GM19395 (cell line): ENCODE measurements at regions not wholly inside any gene's neighbourhood (a gene's known extent, or its start where the extent isn't known, plus 50 kb on each side); places are given as distances from the start of the nearest gene placed in this dataset.

Experiments
- ATAC-seq: cut with Tn5 transposase; IDR thresholded peaks from one replicate; pipeline ENCODE4 v1.9.1; 2021; ENCODE audit warnings: mild to moderate bottlenecking, moderate library complexity; ENCODE audit not compliant: unreplicated experiment

DNA sequence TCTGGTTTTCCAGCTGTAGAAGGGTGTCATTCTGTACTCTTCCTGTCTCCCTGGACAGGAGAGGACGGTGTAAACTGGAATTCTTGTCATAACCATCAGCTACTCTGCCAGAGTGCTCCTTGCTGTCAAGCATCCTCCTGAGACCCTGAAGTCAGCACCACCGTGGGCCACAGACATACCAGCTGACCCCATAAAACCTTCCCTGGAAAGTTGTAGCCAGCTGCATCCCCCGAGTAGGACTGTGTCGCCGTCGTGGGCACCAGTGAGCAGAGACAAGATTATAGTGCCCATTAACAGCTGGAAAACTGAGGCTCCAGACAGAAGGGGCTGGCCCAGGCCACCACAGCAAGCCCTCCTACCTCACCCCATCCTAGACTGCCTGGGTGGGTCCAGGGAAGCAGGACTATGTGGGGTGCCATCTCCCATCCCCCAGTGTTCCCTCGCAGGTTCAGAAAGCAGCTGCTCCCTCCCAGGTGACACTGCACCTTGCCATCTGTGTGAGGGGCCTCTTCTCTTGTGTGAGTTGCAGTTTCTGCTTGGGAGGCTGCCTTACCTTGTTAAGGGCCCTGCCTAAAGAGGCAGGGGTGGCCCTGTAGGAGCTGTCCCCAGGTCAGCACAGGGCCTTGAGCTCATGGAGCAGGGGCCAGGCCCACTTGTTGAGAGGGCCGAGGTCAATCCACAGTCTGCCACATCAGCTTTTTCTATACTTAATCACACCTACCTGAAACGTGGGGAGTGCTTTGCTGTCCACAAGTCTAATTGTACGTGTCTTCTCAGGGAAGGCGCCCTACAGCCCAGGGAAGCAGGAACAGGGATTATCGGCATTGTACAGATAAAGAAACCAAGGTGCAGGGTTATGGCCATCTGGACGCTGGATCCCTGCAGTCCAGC is 191.9 kb upstream of the LINGO1 start:
- no peak for ATAC-seq

- ATAC-seq = no peak
Observed at GRCh38 chr15:77823736-77824135, 191.0 kb upstream of the LINGO1 start.

DNA sequence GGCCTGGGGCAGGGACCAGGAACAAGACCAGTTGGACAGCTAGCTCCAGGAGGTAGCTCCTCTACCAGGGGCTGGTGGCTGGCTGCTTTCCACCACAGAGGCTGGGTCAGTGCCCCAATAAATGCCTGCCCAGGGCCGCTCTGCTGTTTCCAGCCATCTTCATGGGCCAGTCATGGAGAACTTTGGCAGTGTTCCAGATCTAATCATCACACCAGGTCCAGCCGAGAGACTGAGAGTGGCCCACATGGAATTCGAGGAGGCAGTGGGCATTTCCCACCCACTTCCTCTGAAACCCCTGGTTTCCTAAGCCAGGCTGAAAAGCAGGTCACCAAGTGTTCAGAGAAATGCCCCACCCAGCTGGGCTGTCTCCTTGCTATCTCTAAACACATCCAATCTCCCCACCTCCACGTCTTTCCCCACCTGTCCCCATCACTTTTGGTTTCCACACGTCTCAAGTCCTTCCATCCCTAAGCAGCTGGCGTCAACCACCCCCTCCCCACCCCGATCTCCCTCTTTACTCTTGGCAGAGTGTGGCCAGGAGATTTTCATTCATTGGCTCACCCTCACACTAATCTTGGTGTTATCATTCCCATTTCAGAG is 190.0 kb upstream of the LINGO1 start:
- no peak for ATAC-seq

DNA sequence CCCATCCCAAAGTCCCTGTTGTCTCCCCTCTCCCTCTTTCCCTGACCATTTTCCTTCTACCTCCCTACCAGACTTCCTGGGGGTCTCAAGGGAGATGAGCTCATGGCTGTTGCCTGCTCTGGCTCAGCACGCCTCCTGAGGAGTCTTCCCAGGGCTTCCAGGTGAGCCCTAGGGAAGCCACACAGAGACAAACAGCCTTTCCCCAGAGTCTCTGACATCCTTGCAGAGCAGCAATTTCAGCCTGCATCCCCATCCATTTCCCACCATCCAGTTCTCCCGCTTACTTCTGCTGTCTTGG is 189.2 kb upstream of the LINGO1 start:
- no peak for ATAC-seq

GRCh38 chr15:77821188-77821958 is 188.7 kb upstream of the LINGO1 start:
- no peak for ATAC-seq

DNA sequence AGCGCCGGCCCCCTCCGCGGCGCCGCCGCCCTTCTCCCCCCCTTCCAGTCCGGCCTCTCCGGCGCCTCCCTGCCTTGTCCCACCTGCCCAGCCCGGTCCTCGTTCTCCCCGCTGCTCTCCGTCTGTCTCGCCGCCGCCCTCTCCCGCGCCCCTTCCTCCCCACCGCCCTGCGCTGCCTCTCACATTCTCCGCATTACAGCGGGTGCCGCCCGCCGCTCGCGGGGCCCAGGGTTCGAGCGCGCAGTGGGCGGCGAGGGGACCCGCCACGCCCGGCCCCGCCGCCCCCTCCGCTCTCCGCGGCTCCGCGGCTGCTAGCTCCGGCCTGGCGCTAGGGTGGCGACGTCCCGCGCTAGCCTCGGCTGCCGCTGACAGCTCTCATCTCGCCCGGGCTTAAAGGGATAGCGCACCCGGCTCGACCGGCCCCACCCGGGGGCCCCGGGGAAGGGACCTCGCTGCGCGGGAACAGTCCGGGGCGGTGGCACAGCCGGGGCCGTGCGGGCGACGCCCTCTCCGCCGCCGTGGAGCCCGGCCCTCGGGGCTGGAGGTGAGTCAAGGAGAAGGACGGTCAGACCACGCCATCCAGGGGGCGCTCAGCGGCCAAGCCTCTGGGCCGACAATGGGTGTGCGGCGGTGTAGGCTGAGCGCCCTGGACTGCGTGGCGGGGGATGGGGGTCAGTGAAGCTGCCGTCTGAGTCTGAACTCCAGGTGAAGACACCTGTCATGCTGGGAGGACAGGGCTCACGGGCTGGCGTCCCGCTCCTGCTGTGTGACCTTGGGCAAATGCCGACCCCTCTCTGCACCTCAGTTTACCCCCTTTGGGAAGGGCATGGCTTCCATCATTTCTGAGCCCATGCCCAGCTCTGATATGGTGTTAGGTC is 187.4 kb upstream of the LINGO1 start:
- ATAC-seq = no peak

DNA sequence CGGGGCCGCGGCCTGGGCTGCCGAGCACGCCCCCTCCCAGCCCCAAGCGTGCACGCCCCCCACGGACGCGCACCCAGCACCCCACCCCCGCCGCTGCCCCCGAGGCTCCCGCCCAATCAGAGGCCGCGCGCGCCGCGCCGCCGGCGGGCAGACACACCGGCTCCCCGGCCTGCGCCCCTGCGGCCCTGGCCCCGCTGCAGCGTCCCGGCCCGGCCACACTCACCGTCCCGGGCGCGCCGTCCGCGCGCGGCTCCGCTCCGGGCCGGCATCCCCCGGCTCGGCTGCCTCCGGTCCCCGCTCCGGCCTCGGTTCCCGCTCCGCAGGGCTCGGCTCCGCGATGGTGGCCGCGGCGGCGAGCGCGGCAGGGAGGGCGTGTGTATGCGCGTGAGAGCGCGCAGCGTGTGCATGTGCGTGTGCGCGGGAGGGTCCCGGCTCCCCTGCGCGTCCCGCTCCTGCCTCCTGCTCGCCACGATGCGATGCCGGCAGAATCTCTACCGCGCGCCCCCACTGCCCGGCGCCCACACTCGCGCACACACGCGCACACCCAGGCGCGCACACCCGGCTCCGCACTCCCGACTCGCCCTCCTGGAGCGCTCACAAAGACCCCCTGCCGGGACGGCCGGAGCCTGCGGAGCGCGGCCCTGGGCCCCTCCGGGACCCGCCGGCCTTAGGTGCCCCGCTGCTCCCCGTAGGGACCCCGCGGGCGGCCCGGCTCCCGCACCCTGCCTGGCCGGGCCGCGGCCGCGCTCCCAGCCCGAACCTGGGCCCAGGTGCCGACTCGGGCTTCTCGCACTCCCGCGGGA is 186.5 kb upstream of the LINGO1 start:
- ATAC-seq = no peak

DNA sequence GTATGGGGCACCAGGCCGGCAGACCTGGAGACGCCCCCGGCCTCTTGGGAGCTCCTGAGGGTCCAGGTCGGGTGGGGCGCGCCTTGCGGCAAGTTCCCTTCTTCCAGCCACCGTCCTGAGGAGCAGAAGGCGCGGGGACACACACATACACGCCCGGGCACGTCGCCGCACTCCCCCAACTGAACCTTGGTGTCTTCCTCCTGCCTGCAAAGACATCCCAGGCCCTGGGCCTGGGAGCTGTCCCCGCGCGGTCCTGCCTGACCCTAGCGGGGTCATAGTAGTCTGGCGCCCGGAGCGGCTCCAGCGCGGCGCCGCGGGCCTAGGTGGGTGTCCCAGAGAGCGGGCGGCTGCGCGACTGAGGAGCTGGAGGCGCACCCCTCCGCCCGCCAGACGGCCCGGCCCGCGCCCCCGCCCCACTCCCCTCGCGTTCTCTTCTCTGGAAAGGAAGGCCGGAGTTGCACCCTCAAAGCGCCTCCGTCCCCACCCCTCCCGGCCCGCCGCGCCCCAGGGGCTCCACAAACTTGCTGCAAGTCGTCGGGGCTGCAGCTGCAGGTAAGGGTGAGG is 185.9 kb upstream of the LINGO1 start:
- no peak for ATAC-seq

DNA sequence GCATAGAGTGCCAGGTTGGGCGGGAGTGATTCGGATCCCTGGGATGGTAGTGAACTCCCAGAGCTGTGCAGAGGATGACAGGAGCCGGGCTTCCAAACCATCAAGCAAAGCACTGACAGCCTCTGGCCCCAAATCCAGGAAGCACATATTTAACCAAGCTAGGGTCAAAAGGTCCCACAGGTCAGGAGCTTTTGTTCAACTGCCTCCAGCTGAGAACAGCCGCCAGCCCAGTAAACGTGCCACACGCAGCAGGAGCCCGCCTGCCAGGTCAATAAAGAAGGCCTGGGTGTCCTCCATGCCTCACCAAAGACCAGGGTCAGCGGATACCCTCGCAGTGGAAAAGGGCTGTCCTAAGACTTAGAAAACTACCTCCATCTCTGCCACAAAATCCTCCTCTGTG is 184.7 kb upstream of the LINGO1 start:
- no peak for ATAC-seq

GRCh38 chr15:77816983-77817382 is 184.3 kb upstream of the LINGO1 start:
- no peak for ATAC-seq

DNA sequence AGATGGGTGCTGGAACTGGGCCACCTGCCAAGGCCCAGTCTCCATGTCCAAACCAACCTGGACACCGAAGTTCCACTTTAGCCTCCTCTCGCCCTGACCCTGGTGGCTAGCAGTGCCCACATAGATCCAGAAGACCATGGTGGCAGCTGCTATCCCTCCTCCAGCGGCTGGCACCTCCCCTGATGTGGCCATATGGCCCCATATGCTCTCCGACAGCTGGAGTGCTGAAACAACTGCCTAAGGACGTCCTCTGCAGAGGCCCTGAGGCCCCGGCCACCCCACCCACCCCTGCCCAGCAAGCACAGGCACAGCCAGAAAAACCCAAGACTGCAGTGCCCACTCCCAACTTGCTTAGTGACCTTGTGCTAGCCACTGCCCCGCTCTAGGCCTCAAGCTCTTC is 182.3 kb upstream of the LINGO1 start:
- ATAC-seq = no peak

DNA sequence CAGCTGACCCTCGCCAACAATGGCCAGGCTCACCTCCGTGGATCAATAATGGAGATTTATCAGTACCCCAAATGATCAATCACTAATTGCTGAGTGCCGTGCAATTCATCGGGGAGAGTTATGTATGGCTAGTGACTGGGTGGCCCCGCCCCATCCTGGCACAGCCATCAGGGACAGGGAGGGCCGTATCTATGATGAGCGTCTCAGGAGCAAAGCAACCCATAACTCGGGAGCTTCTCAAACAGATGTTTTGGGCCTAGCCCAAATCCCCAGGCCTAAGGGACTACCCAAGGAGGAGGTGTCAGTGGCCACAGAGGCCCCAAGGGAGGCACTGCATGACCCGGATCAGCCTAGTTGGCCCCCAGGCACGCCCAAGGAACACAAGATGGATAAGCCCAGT is 180.0 kb upstream of the LINGO1 start:
- no peak for ATAC-seq

DNA sequence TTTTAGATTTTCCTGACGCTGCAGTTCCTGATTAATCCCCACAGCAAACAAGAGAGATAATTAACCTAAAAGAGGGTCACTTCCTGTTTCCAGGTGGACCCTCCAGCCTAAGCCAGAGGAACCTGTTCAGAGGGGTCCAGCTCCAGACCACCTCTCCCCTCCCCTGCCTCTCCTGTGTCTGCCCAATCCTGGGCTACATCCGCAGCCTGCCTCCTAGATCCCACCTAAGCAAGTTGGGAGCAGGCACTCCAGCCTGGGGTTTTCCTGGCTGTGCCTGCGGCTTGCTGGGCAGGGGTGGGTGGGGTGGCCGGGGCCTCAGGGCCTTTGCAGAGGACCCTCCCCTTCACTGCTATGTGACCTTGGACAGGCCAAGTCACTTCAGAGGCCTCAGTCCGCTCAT is 178.6 kb upstream of the LINGO1 start:
- no peak for ATAC-seq

- ATAC-seq = no peak
Observed at GRCh38 chr15:77810130-77810571, 177.4 kb upstream of the LINGO1 start.

GRCh38 chr15:77808581-77809177 is 176.0 kb upstream of the LINGO1 start:
- ATAC-seq = no peak

DNA sequence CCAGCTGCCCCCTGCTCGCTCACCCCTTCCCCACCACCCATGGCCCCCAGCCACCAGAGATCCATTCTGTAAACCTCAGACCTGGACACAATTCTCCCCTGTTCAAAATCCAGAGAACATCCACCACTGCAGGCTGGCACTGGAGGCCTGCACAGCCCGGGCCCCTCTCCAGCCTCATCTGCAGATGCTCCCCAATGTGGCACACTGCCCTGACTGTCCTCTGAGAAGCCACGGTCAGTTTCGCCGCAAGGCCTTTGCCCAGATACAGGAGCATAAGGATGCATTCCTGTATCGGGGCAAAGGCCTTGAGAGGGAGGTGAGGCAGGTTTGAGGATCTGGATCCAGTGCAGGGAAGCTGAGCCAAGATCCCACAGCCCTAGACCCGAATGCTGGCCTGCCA is 175.4 kb upstream of the LINGO1 start:
- ATAC-seq = no peak

- no peak for ATAC-seq
Observed at GRCh38 chr15:77807611-77808010, 174.9 kb upstream of the LINGO1 start.

DNA sequence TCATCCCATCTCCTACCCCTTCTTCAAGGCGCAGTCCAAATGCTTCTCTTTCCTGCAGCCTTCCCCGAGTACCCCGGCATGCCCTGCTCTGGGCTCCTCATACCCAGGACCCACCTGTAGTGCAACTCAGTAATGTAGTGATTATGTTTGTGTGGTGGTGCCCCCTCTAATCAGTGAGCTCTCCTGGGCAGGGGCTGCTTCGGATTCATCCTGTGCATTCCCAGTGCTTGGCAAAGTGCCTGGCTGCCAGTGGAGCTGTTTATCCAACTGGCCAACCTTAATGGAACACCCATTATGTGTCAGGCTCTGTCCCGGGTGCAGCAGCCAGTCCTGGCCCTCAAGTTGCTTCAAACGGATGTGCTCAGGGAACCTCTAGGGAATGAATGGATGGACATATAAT is 174.4 kb upstream of the LINGO1 start:
- no peak for ATAC-seq

GRCh38 chr15:77804210-77804609 is 171.5 kb upstream of the LINGO1 start:
- ATAC-seq = no peak
